ENCODE measurements at regions not wholly inside any gene's neighbourhood (a gene's known extent, or its start where the extent isn't known, plus 50 kb on each side); places are given as distances from the start of the nearest gene placed in this dataset.

DNA sequence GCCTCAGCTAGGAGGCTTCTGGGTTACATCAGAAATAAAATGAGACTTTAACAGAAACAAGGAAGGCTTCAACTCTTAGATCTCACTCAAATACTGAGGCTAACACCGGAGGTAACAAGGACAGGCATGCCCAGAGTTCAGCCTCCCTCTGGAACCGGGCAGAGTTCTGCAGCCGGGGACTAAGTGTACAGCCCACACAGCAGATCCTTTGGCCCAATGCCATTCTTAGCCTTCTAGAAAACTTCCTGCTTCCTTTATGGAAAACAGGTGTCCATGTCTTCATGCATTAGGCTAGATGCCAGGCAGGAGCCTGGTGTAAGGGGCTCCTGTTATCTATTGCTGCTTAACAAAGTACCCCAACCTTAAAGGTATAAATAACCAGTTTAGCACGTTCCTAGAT, 369.7 kb downstream of the BCOR start (continued):
- TF ChIP-seq, protein P1, sequence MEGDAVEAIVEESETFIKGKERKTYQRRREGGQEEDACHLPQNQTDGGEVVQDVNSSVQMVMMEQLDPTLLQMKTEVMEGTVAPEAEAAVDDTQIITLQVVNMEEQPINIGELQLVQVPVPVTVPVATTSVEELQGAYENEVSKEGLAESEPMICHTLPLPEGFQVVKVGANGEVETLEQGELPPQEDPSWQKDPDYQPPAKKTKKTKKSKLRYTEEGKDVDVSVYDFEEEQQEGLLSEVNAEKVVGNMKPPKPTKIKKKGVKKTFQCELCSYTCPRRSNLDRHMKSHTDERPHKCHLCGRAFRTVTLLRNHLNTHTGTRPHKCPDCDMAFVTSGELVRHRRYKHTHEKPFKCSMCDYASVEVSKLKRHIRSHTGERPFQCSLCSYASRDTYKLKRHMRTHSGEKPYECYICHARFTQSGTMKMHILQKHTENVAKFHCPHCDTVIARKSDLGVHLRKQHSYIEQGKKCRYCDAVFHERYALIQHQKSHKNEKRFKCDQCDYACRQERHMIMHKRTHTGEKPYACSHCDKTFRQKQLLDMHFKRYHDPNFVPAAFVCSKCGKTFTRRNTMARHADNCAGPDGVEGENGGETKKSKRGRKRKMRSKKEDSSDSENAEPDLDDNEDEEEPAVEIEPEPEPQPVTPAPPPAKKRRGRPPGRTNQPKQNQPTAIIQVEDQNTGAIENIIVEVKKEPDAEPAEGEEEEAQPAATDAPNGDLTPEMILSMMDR (IDR thresholded peaks at IDR 0.05 in 2 of 3, conservative IDR thresholded peaks at IDR 0.05 in 1 of 3; ENCODE audit: borderline replicate concordance in 1 of 3, insufficient read depth in 1 of 3, low read depth in 2 of 3, low read length in 2 of 3): no peak
- no peak for TF ChIP-seq SRF (IDR thresholded peaks at IDR 0.05; ENCODE audit: low read depth)
- TF ChIP-seq, protein P2, sequence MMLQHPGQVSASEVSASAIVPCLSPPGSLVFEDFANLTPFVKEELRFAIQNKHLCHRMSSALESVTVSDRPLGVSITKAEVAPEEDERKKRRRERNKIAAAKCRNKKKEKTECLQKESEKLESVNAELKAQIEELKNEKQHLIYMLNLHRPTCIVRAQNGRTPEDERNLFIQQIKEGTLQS (IDR thresholded peaks at IDR 0.05): no peak
- TF ChIP-seq ELF1 (IDR thresholded peaks at IDR 0.05; ENCODE audit: borderline replicate concordance, low read depth): no peak
- no peak for TF ChIP-seq ZFX (IDR thresholded peaks at IDR 0.05)

DNA sequence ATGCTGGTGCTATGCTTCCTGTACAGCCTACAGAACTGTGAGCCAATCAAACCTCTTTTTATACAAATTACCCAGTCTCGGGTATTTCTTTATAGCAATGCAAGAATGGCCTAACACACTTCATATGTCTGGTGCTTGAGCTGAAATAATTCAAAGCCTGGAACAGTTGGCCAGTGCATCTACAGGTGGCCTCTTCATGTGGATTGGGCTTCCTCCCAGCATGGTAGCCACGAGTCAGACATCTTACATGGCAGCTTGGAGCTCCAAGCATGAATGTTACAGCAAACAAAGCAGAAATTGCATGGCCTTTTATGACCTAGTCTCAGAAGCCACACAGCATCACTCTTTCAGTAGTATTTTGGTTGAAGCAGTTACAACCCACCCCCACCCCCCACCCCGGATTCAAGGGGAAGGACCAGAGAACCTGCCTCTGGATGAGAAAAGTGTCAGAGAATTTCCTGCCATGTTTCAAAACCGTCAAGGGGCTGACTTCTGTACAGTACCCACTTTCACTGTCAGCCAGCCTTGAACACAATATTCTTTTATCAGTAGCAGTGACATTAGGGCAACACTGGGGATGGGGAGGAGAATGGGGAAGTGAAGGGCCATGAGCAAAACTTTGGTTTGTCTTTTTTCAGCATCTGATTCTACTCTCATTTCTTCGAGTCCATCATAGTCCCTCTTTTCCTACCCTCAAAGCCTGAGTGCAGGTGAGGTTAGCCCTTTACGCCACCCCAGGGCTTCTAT, 368.7 kb downstream of the BCOR start:
- Histone ChIP-seq H3K4me3 (replicated peaks in 1 of 2; ENCODE audit: low read depth in 1 of 2, low read length in 2 of 2) (no peak overlapping the region), H3K27me3 (ENCODE audit: insufficient read depth, low read length) (no peaks in the 10 kb centered on the region), H3K4me1 (ENCODE audit: control insufficient read depth in 1 of 2, insufficient read depth in 2 of 2, low read length in 2 of 2) (peaks cover 2 to 8% of the 10 kb centered on the region in 2 experiments; a peak in 3 of 4 replicates), H3K9ac (ENCODE audit: low read length) (no peak overlapping the region), H3K36me3 (ENCODE audit: control insufficient read depth in 1 of 2, insufficient read depth in 2 of 2, low read length in 2 of 2) (no peaks in the 10 kb centered on the region), H2AFZ (ENCODE audit: low read depth, low read length, poor library complexity, severe bottlenecking) (no peak overlapping the region), H3K4me2 (ENCODE audit: low read length) (no peak overlapping the region), H3K9me2 (ENCODE audit: insufficient read depth) (no peaks in the 10 kb centered on the region), H3K79me2 (ENCODE audit: insufficient read depth, low read length) (no peaks in the 10 kb centered on the region), H3K9me3 (ENCODE audit: control insufficient read depth in 1 of 2, insufficient read depth in 1 of 2, low read depth in 1 of 2, low read length in 2 of 2) (no peaks in the 10 kb centered on the region), H4K20me1 (ENCODE audit: insufficient read depth) (no peaks in the 10 kb centered on the region), H3K27ac (ENCODE audit: low read depth, low read length) (no peak overlapping the region)
- CTCF ChIA-PET: no interaction called here
- ATAC-seq: no peak
- intact Hi-C loops (cut with micrococcal nuclease): no loop called here
- BruUV-seq (replicated peaks): no TSS peak
- DNase-seq (ENCODE audit: low read depth, low spot score): no peak
- POLR2A ChIA-PET: no interaction called here
- RAD21 ChIA-PET (ENCODE audit: low non-redundant PET in 1 of 2, low total read pairs in 2 of 2, uncharacterized antibody in 2 of 2, unreplicated experiment in 2 of 2): no interaction called here
- no peak for TF ChIP-seq RAD21 (IDR thresholded peaks at IDR 0.05; ENCODE audit: low read depth)
- TF ChIP-seq SRF (IDR thresholded peaks at IDR 0.05; ENCODE audit: low read depth): no peak
- TF ChIP-seq EGR1 (IDR thresholded peaks at IDR 0.05; ENCODE audit: low read depth): no peak
- TF ChIP-seq EZH2 (IDR thresholded peaks at IDR 0.05): no peak
- TF ChIP-seq, protein P3, sequence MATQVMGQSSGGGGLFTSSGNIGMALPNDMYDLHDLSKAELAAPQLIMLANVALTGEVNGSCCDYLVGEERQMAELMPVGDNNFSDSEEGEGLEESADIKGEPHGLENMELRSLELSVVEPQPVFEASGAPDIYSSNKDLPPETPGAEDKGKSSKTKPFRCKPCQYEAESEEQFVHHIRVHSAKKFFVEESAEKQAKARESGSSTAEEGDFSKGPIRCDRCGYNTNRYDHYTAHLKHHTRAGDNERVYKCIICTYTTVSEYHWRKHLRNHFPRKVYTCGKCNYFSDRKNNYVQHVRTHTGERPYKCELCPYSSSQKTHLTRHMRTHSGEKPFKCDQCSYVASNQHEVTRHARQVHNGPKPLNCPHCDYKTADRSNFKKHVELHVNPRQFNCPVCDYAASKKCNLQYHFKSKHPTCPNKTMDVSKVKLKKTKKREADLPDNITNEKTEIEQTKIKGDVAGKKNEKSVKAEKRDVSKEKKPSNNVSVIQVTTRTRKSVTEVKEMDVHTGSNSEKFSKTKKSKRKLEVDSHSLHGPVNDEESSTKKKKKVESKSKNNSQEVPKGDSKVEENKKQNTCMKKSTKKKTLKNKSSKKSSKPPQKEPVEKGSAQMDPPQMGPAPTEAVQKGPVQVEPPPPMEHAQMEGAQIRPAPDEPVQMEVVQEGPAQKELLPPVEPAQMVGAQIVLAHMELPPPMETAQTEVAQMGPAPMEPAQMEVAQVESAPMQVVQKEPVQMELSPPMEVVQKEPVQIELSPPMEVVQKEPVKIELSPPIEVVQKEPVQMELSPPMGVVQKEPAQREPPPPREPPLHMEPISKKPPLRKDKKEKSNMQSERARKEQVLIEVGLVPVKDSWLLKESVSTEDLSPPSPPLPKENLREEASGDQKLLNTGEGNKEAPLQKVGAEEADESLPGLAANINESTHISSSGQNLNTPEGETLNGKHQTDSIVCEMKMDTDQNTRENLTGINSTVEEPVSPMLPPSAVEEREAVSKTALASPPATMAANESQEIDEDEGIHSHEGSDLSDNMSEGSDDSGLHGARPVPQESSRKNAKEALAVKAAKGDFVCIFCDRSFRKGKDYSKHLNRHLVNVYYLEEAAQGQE (IDR thresholded peaks at IDR 0.05; ENCODE audit: low read depth): no peak
- TF ChIP-seq, protein P4, sequence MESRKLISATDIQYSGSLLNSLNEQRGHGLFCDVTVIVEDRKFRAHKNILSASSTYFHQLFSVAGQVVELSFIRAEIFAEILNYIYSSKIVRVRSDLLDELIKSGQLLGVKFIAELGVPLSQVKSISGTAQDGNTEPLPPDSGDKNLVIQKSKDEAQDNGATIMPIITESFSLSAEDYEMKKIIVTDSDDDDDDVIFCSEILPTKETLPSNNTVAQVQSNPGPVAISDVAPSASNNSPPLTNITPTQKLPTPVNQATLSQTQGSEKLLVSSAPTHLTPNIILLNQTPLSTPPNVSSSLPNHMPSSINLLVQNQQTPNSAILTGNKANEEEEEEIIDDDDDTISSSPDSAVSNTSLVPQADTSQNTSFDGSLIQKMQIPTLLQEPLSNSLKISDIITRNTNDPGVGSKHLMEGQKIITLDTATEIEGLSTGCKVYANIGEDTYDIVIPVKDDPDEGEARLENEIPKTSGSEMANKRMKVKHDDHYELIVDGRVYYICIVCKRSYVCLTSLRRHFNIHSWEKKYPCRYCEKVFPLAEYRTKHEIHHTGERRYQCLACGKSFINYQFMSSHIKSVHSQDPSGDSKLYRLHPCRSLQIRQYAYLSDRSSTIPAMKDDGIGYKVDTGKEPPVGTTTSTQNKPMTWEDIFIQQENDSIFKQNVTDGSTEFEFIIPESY (IDR thresholded peaks at IDR 0.05; ENCODE audit: extremely low read depth, insufficient replicate concordance, low read length): no peak
- TF ChIP-seq FOSL1 (IDR thresholded peaks at IDR 0.05; ENCODE audit: low read depth): no peak
- TF ChIP-seq, protein P2 (IDR thresholded peaks at IDR 0.05): no peak
- no peak for TF ChIP-seq ZNF274 (IDR thresholded peaks at IDR 0.05; ENCODE audit: low read depth, low read length)
- TF ChIP-seq POLR2A (IDR thresholded peaks at IDR 0.05; ENCODE audit: borderline replicate concordance, extremely low read depth, insufficient read depth, insufficient read length): no peak

Measured in HCT116 (cell line).